SK-N-MC (cell line): ENCODE measurements at regions not wholly inside any gene's neighbourhood (a gene's known extent, or its start where the extent isn't known, plus 50 kb on each side); places are given as distances from the start of the nearest gene placed in this dataset.

Source experiments
- EZH2 ChIP-seq: fragments of 200-600 bp; sonication (generic); IDR thresholded peaks from one replicate; pipeline ENCODE4 v1.6.1; 2017; ENCODE audit warnings: antibody characterized with exemption
- POLR2AphosphoS5 ChIP-seq: IDR thresholded peaks from 2 replicates; pipeline ENCODE4 v1.6.1; 2012; ENCODE audit warnings: mild to moderate bottlenecking, low read depth, low read length, borderline replicate concordance

DNA sequence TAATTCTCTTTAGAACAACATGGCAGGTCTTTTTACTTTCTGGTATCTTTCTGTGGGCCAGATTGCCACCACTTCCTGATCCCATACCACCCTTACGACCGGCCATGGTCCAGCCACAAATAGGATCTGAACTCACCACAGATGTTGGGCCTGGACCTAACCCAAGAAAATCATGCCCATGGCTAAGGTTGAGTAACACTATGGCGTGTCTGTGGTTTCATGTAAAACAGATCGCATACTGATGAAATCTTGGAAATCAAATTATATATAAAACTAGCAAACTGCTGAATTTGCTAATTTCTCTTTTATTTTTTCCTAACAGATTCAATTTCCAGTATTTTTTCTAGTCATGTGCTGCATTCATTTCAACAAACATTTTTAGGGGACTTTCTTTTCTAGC, 77.2 kb downstream of the CH25H start:
- no peak for TF ChIP-seq EZH2
- no peak for TF ChIP-seq POLR2AphosphoS5
